Loucy (cell line): ENCODE measurements at regions not wholly inside any gene's neighbourhood (a gene's known extent, or its start where the extent isn't known, plus 50 kb on each side); places are given as distances from the start of the nearest gene placed in this dataset.

Experiments
- H2AFZ ChIP-seq: fragments of 200-600 bp; sonication (generic); 2 replicates; pipeline ENCODE4 v1.6.0; 2016; ENCODE audit warnings: antibody characterized with exemption, mild to moderate bottlenecking, low read length, moderate library complexity
- H3F3A ChIP-seq: fragments of 200-600 bp; 2 replicates; pipeline ENCODE4 v1.6.0; 2016; ENCODE audit warnings: antibody characterized with exemption, low read depth, mild to moderate bottlenecking
- H3K27me3 ChIP-seq: fragments of 200-600 bp; sonication (generic); 2 replicates; pipeline ENCODE4 v1.6.1; 2014; ENCODE audit warnings: low read length, mild to moderate bottlenecking; ENCODE audit not compliant: insufficient read depth, poor library complexity, severe bottlenecking
- H3K36me3 ChIP-seq: fragments of 200-600 bp; sonication (generic); 2 replicates; pipeline ENCODE4 v1.6.1; 2016; ENCODE audit warnings: low read length; ENCODE audit not compliant: insufficient read depth
- H3K4me1 ChIP-seq: fragments of 200-600 bp; sonication (generic); 2 replicates; pipeline ENCODE4 v1.5.1; 2014; ENCODE audit warnings: low read length, mild to moderate bottlenecking; ENCODE audit not compliant: insufficient read depth, poor library complexity, severe bottlenecking
- H3K4me2 ChIP-seq: fragments of 200-600 bp; sonication (generic); 2 replicates; pipeline ENCODE4 v1.6.0; 2014; ENCODE audit warnings: antibody characterized with exemption, low read length, low read depth, mild to moderate bottlenecking; ENCODE audit not compliant: poor library complexity, severe bottlenecking
- H3K4me3 ChIP-seq: fragments of 200-600 bp; sonication (generic); 2 replicates; pipeline ENCODE4 v1.5.1; 2014; ENCODE audit warnings: low read length, mild to moderate bottlenecking, mixed read lengths; ENCODE audit not compliant: poor library complexity, severe bottlenecking
- H3K79me2 ChIP-seq: fragments of 200-600 bp; sonication (generic); 2 replicates; pipeline ENCODE4 v1.6.1; 2014; ENCODE audit warnings: low read length; ENCODE audit not compliant: insufficient read depth
- H3K9ac ChIP-seq: fragments of 200-600 bp; sonication (generic); 2 replicates; pipeline ENCODE4 v1.6.0; 2014; ENCODE audit warnings: mild to moderate bottlenecking, low read depth, low read length, moderate library complexity; ENCODE audit not compliant: poor library complexity, severe bottlenecking
- H3K9me2 ChIP-seq: fragments of 200-600 bp; sonication (generic); replicated peaks from 2 replicates; pipeline ENCODE4 v1.6.1; 2016; ENCODE audit warnings: low read depth, low read length, mixed read lengths
- H3K9me3 ChIP-seq: fragments of 200-600 bp; sonication (generic); 2 replicates; pipeline ENCODE4 v1.6.1; 2014; ENCODE audit warnings: mild to moderate bottlenecking, antibody characterized with exemption, low read length, low read depth; ENCODE audit not compliant: insufficient read depth
- H4K20me1 ChIP-seq: fragments of 200-600 bp; sonication (generic); 2 replicates; pipeline ENCODE4 v1.6.0; 2014; ENCODE audit warnings: antibody characterized with exemption, low read length, mild to moderate bottlenecking; ENCODE audit not compliant: insufficient read depth, poor library complexity, severe bottlenecking
- EZH2phosphoT487 ChIP-seq: fragments of 200-600 bp; IDR thresholded peaks from 2 replicates; pipeline ENCODE4 v1.6.1; 2018; ENCODE audit warnings: antibody characterized with exemption, mild to moderate bottlenecking, moderate library complexity, borderline replicate concordance
- TF ChIP-seq, protein P1 (sequence below): fragments of 200-600 bp; sonication (generic); conservative IDR thresholded peaks from 2 replicates; pipeline ENCODE4 v1.5.1; 2014; ENCODE audit warnings: mild to moderate bottlenecking, antibody characterized with exemption, low read length

- Histone ChIP-seq H3K9me3 (no peaks in the 10 kb centered on the region), H3K4me2 (no peak overlapping the region), H3K36me3 (no peaks in the 10 kb centered on the region), H3K4me1 (no peaks in the 10 kb centered on the region), H3K4me3 (no peak overlapping the region), H3K9ac (no peak overlapping the region), H4K20me1 (no peaks in the 10 kb centered on the region), H2AFZ (no peak overlapping the region), H3K27me3 (no peaks in the 10 kb centered on the region), H3F3A (no peaks in the 10 kb centered on the region), H3K9me2 (no peaks in the 10 kb centered on the region), H3K79me2 (no peaks in the 10 kb centered on the region)
- TF ChIP-seq, protein P1, sequence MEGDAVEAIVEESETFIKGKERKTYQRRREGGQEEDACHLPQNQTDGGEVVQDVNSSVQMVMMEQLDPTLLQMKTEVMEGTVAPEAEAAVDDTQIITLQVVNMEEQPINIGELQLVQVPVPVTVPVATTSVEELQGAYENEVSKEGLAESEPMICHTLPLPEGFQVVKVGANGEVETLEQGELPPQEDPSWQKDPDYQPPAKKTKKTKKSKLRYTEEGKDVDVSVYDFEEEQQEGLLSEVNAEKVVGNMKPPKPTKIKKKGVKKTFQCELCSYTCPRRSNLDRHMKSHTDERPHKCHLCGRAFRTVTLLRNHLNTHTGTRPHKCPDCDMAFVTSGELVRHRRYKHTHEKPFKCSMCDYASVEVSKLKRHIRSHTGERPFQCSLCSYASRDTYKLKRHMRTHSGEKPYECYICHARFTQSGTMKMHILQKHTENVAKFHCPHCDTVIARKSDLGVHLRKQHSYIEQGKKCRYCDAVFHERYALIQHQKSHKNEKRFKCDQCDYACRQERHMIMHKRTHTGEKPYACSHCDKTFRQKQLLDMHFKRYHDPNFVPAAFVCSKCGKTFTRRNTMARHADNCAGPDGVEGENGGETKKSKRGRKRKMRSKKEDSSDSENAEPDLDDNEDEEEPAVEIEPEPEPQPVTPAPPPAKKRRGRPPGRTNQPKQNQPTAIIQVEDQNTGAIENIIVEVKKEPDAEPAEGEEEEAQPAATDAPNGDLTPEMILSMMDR: no peak
- TF ChIP-seq EZH2phosphoT487: no peak
Measured at GRCh38 chr1:81340239-81340638, 460.5 kb upstream of the ADGRL2 start.

GRCh38 chr1:81337226-81337625 lies 463.5 kb upstream of the ADGRL2 start:
- no peaks in the 10 kb centered on the region for H3K36me3 ChIP-seq
- no peaks in the 10 kb centered on the region for H3F3A ChIP-seq
- no peak overlapping the region for H2AFZ ChIP-seq
- H3K4me2 ChIP-seq: no peak overlapping the region
- H3K9ac ChIP-seq: no peak overlapping the region
- H3K4me3 ChIP-seq: no peak overlapping the region
- TF ChIP-seq, protein P1: no peak
- no peak for TF ChIP-seq EZH2phosphoT487
- no peaks in the 10 kb centered on the region for H4K20me1 ChIP-seq
- H3K9me3 ChIP-seq: no peaks in the 10 kb centered on the region
- no peaks in the 10 kb centered on the region for H3K9me2 ChIP-seq
- no peaks in the 10 kb centered on the region for H3K27me3 ChIP-seq
- H3K4me1 ChIP-seq: no peaks in the 10 kb centered on the region
- no peaks in the 10 kb centered on the region for H3K79me2 ChIP-seq

DNA sequence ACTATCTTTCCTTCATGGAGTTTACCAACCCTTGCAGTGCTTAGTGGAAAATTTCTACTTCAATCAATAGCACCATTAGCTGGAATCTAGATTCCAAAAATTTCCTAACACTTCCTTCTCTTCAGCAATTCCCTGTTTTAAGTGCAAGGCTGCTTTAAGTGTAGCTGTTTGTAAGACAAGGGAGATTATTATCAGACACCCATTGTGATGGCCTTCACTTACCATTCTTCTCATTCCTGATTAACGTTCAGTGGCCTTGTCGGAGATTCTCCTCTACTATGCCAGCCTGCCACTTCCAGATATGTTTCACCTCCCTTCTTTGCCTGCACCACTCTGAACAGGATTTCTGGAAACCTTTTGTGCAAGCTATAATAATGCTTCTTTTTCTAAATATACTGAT lies 464.9 kb upstream of the ADGRL2 start:
- Histone ChIP-seq H3F3A (no peaks in the 10 kb centered on the region), H2AFZ (no peak overlapping the region), H3K9me2 (no peaks in the 10 kb centered on the region), H3K9ac (no peak overlapping the region), H3K36me3 (no peaks in the 10 kb centered on the region), H3K27me3 (no peaks in the 10 kb centered on the region), H3K4me3 (no peak overlapping the region), H3K9me3 (no peaks in the 10 kb centered on the region), H3K4me2 (no peak overlapping the region), H4K20me1 (no peaks in the 10 kb centered on the region), H3K4me1 (no peaks in the 10 kb centered on the region), H3K79me2 (no peaks in the 10 kb centered on the region)
- TF ChIP-seq EZH2phosphoT487: no peak
- TF ChIP-seq, protein P1: no peak
